ENCODE measurements at regions not wholly inside any gene's neighbourhood (a gene's known extent, or its start where the extent isn't known, plus 50 kb on each side); places are given as distances from the start of the nearest gene placed in this dataset.

- TF ChIP-seq POLR2A (IDR thresholded peaks at IDR 0.05), result no peak
- TF ChIP-seq, protein P1, sequence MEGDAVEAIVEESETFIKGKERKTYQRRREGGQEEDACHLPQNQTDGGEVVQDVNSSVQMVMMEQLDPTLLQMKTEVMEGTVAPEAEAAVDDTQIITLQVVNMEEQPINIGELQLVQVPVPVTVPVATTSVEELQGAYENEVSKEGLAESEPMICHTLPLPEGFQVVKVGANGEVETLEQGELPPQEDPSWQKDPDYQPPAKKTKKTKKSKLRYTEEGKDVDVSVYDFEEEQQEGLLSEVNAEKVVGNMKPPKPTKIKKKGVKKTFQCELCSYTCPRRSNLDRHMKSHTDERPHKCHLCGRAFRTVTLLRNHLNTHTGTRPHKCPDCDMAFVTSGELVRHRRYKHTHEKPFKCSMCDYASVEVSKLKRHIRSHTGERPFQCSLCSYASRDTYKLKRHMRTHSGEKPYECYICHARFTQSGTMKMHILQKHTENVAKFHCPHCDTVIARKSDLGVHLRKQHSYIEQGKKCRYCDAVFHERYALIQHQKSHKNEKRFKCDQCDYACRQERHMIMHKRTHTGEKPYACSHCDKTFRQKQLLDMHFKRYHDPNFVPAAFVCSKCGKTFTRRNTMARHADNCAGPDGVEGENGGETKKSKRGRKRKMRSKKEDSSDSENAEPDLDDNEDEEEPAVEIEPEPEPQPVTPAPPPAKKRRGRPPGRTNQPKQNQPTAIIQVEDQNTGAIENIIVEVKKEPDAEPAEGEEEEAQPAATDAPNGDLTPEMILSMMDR (IDR thresholded peaks at IDR 0.05), result no peak
These were observed 310.9 kb downstream of the ACTL7B start for GRCh38 chr9:108544866-108545265.
